CD4-positive, alpha-beta T cell (primary cell): ENCODE measurements at regions not wholly inside any gene's neighbourhood (a gene's known extent, or its start where the extent isn't known, plus 50 kb on each side); places are given as distances from the start of the nearest gene placed in this dataset.
A peak's percentile ranks its signal among the peaks of the same experiment; 100 is the strongest.
"Not testable (repeated sequence)": the region's sequence is repeated elsewhere in the genome, so short reads cannot be mapped to it uniquely, and the experiment has no call there.

ENCODE experiments used
- ATAC-seq: fragments of 200-7000 bp; cut with Tn5 transposase; one replicate; pipeline ENCODE4 v1.10.0; 2022; ENCODE audit warnings: mild to moderate bottlenecking; ENCODE audit not compliant: poor library complexity
- CTCF ChIA-PET: fragments of 350-600 bp; sonication (Branson Sonifier 250); formaldehyde crosslinking; loops from one replicate; lab custom pipeline; 2021; ENCODE audit warnings: antibody characterized with exemption, inconsistent platforms; lab: Charles Lee
- POLR2A ChIA-PET: fragments of 350-600 bp; sonication (Branson Sonifier 250); formaldehyde crosslinking; loops from one replicate; lab custom pipeline; 2021; ENCODE audit warnings: antibody characterized with exemption, inconsistent platforms; lab: Charles Lee
- DNase-seq, 14 experiments: peaks; one replicate each; pipeline ENCODE4 v3.0.0-alpha.2; 2013 to 2020; ENCODE audit warnings: mixed read lengths in 2 of 14
- H3K27ac ChIP-seq, 2 donors: one replicate each; pipeline versions ENCODE4 v1.5.1 to v1.7.0; 2013; ENCODE audit warnings: low read length in 2 of 2, low read depth in 1 of 2, mild to moderate bottlenecking in 1 of 2
- H3K27me3 ChIP-seq, 2 experiments: 1 replicate in 1 of 2; 2 replicates in 1 of 2; pipeline versions ENCODE4 v1.6.1 to v1.7.0; 2013; ENCODE audit warnings: low read length in 2 of 2, control low read depth in 1 of 2, mild to moderate bottlenecking in 1 of 2, moderate library complexity in 1 of 2; ENCODE audit not compliant: insufficient read depth in 2 of 2, control insufficient read depth in 1 of 2
- H3K36me3 ChIP-seq: one replicate; pipeline ENCODE4 v1.6.1; 2013; ENCODE audit warnings: low read length, control low read depth; ENCODE audit not compliant: insufficient read depth
- H3K4me1 ChIP-seq: one replicate; pipeline ENCODE4 v1.6.1; 2013; ENCODE audit warnings: low read length, control low read depth; ENCODE audit not compliant: insufficient read depth
- H3K4me3 ChIP-seq: one replicate; pipeline ENCODE4 v1.5.1; 2013; ENCODE audit warnings: mild to moderate bottlenecking, low read length, moderate library complexity
- H3K9me3 ChIP-seq, 2 experiments: 1 replicate in 1 of 2; 2 replicates in 1 of 2; pipeline versions ENCODE4 v1.6.1 to v1.7.0; 2013; ENCODE audit warnings: low read length in 2 of 2, mild to moderate bottlenecking in 2 of 2, control low read depth in 1 of 2, moderate library complexity in 1 of 2; ENCODE audit not compliant: control insufficient read depth in 1 of 2, insufficient read depth in 1 of 2
- H3K27ac Mint-ChIP-seq: one replicate; pipeline ENCODE4 v1.8.0; 2020; ENCODE audit warnings: mixed read lengths
- H3K27me3 Mint-ChIP-seq: one replicate; pipeline ENCODE4 v1.8.0; 2021; ENCODE audit warnings: mixed read lengths
- H3K36me3 Mint-ChIP-seq: one replicate; pipeline ENCODE4 v1.8.0; 2021; ENCODE audit warnings: low read depth, mixed read lengths
- H3K4me1 Mint-ChIP-seq: one replicate; pipeline ENCODE4 v1.8.0; 2021; ENCODE audit warnings: low read depth, mixed read lengths
- H3K4me3 Mint-ChIP-seq: one replicate; pipeline ENCODE4 v1.8.0; 2020; ENCODE audit warnings: mild to moderate bottlenecking, mixed read lengths
- H3K9me3 Mint-ChIP-seq: one replicate; pipeline ENCODE4 v1.8.0; 2020; ENCODE audit warnings: mixed read lengths
- CTCF ChIP-seq: fragments of 200-600 bp; IDR thresholded peaks from one replicate; pipeline ENCODE4 v1.8.0; 2022; ENCODE audit warnings: antibody characterized with exemption, mild to moderate bottlenecking
- intact Hi-C, 2 experiments: fragments of 100-400 bp; cut with DNase I in 1 of 2; cut with micrococcal nuclease in 1 of 2; formaldehyde crosslinking; loops; one replicate each; pipeline versions ENCODE4 v1.15.1 to v1.9.0; 2023 to 2025; cut with DNase I, micrococcal nuclease

DNA sequence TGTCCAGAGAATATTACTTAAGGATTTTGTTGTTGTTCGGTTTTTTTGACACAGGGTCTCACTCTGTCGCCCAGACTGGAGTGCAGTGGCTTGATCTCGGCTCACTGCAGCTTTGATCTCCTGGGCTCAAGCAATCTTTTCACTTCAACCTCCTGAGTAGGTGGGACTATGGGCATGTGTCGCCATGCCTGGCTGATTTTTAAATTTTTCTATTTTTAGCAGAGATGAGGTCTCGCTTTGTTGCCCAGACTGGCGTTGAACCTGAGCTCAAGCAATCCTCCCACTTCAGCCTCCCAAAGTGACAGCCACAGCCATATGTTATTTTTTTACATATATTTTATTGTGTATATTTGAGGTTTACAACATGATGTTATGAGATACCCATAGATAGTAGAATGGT, 86.8 kb upstream of the UMPS start:
- Histone ChIP-seq H3K4me1 (no peaks in the 10 kb centered on the region), H3K27ac (no peak overlapping the region), H3K9me3 (no peaks in the 10 kb centered on the region), H3K4me3 (no peak overlapping the region), H3K36me3 (no peaks in the 10 kb centered on the region), H3K27me3 (peaks cover 0 to 9% of the 10 kb centered on the region in 2 experiments)
- no peaks in the 10 kb centered on the region for H3K9me3 Mint-ChIP-seq
- H3K36me3 Mint-ChIP-seq = no peaks in the 10 kb centered on the region
- ChIA-PET POLR2A (no interaction called here), CTCF (no interaction called here)
- intact Hi-C loops = no loop called here
- DNase-seq (no peak), ATAC-seq (no peak)
- H3K4me1 Mint-ChIP-seq = peaks cover 6% of the 10 kb centered on the region
- no peak overlapping the region for H3K4me3 Mint-ChIP-seq
- H3K27ac Mint-ChIP-seq = no peak overlapping the region
- peaks cover 4% of the 10 kb centered on the region for H3K27me3 Mint-ChIP-seq
- TF ChIP-seq CTCF = no peak

- H3K36me3 ChIP-seq, H3K9me3 ChIP-seq, H3K4me3 Mint-ChIP-seq, ATAC-seq, H3K9me3 Mint-ChIP-seq, H3K36me3 Mint-ChIP-seq, H3K27me3 Mint-ChIP-seq, DNase-seq, H3K27ac Mint-ChIP-seq, H3K4me3 ChIP-seq, H3K4me1 Mint-ChIP-seq, H3K4me1 ChIP-seq, H3K27me3 ChIP-seq, intact Hi-C loops, H3K27ac ChIP-seq: not testable (repeated sequence)
- POLR2A ChIA-PET = interaction anchor here (0.6 kb wide), 1 partner anchor 23 kb away, joined by 3 read pairs; no protein-coding TSS in a partner anchor
- CTCF ChIA-PET = interaction anchor here (0.8 kb wide), 1 partner anchor 10 kb away, joined by 3 read pairs; no protein-coding TSS in a partner anchor
These were observed 84.1 kb upstream of the UMPS start for GRCh38 chr3:124646186-124646585.

GRCh38 chr3:124648551-124648950, 81.7 kb upstream of the UMPS start:
- Mint-ChIP-seq H3K9me3 (no peaks in the 10 kb centered on the region), H3K4me1 (no peaks in the 10 kb centered on the region), H3K36me3 (no peaks in the 10 kb centered on the region), H3K4me3 (no peak overlapping the region), H3K27ac (no peak overlapping the region), H3K27me3 (peaks cover 8% of the 10 kb centered on the region)
- Histone ChIP-seq H3K27me3 (peaks cover 0 to 7% of the 10 kb centered on the region in 2 experiments), H3K4me1 (no peaks in the 10 kb centered on the region), H3K36me3 (peaks cover 2% of the 10 kb centered on the region), H3K27ac (no peak overlapping the region), H3K9me3 (no peaks in the 10 kb centered on the region), H3K4me3 (no peak overlapping the region)
- DNase-seq (no peak), ATAC-seq (no peak)
- POLR2A ChIA-PET = no interaction called here
- intact Hi-C loops = no loop called here
- CTCF ChIA-PET = no interaction called here
- TF ChIP-seq CTCF = no peak

- H3K36me3 Mint-ChIP-seq = no peaks in the 10 kb centered on the region
- ChIA-PET POLR2A (no interaction called here), CTCF (no interaction called here)
- H3K27ac Mint-ChIP-seq = no peak overlapping the region
- H3K4me1 Mint-ChIP-seq = no peaks in the 10 kb centered on the region
- no peak for TF ChIP-seq CTCF
- Histone ChIP-seq H3K27me3 (peaks cover 0 to 7% of the 10 kb centered on the region in 2 experiments), H3K27ac (no peak overlapping the region), H3K9me3 (no peaks in the 10 kb centered on the region), H3K4me1 (no peaks in the 10 kb centered on the region), H3K4me3 (no peak overlapping the region), H3K36me3 (peaks cover 2% of the 10 kb centered on the region)
- H3K9me3 Mint-ChIP-seq = no peaks in the 10 kb centered on the region
- H3K4me3 Mint-ChIP-seq = no peak overlapping the region
- H3K27me3 Mint-ChIP-seq = peaks cover 8% of the 10 kb centered on the region
- intact Hi-C loops = no loop called here
- DNase-seq (peak in 1 of 14 experiments; percentile 6), ATAC-seq (no peak)
These were observed 79.5 kb upstream of the UMPS start for GRCh38 chr3:124650798-124651197.

GRCh38 chr3:124651416-124651815, 78.8 kb upstream of the UMPS start:
- CTCF ChIA-PET, H3K4me1 Mint-ChIP-seq, H3K27ac ChIP-seq, intact Hi-C loops, H3K4me3 ChIP-seq, H3K4me1 ChIP-seq, H3K36me3 Mint-ChIP-seq, ATAC-seq, H3K27me3 ChIP-seq, H3K27me3 Mint-ChIP-seq, POLR2A ChIA-PET, H3K36me3 ChIP-seq, DNase-seq, H3K27ac Mint-ChIP-seq, H3K9me3 Mint-ChIP-seq, H3K4me3 Mint-ChIP-seq, H3K9me3 ChIP-seq: not testable (repeated sequence)
